GM12874 (cell line): ENCODE measurements at regions not wholly inside any gene's neighbourhood (a gene's known extent, or its start where the extent isn't known, plus 50 kb on each side); places are given as distances from the start of the nearest gene placed in this dataset.

ENCODE experiments used
- CTCF ChIP-seq: IDR thresholded peaks from 2 replicates; pipeline ENCODE4 v1.5.1; 2011; ENCODE audit warnings: low read depth, mild to moderate bottlenecking, control low read depth, low read length, moderate library complexity; ENCODE audit not compliant: insufficient read depth

- TF ChIP-seq CTCF, result no peak
Measured at GRCh38 chr7:131717181-131717580, 160.8 kb upstream of the PODXL start.

- no peak for TF ChIP-seq CTCF
Measured at GRCh38 chr7:131699323-131699722, 142.9 kb upstream of the PODXL start.

GRCh38 chr7:131692131-131692960, 135.9 kb upstream of the PODXL start:
- TF ChIP-seq CTCF, result peak; percentile 93

GRCh38 chr7:131691454-131692130, 135.2 kb upstream of the PODXL start:
- TF ChIP-seq CTCF, result no peak

- TF ChIP-seq CTCF, result no peak
Measured at GRCh38 chr7:131690441-131690840, 134.0 kb upstream of the PODXL start.

GRCh38 chr7:131689662-131690234, 133.3 kb upstream of the PODXL start:
- TF ChIP-seq CTCF, result no peak
